NCI-H524 (cell line): ENCODE measurements at regions not wholly inside any gene's neighbourhood (a gene's known extent, or its start where the extent isn't known, plus 50 kb on each side); places are given as distances from the start of the nearest gene placed in this dataset.

Experiments
- DNase-seq, 2 experiments: peaks; one replicate each; lab custom pipeline; 2025; lab: John Stamatoyannopoulos, UW

DNA sequence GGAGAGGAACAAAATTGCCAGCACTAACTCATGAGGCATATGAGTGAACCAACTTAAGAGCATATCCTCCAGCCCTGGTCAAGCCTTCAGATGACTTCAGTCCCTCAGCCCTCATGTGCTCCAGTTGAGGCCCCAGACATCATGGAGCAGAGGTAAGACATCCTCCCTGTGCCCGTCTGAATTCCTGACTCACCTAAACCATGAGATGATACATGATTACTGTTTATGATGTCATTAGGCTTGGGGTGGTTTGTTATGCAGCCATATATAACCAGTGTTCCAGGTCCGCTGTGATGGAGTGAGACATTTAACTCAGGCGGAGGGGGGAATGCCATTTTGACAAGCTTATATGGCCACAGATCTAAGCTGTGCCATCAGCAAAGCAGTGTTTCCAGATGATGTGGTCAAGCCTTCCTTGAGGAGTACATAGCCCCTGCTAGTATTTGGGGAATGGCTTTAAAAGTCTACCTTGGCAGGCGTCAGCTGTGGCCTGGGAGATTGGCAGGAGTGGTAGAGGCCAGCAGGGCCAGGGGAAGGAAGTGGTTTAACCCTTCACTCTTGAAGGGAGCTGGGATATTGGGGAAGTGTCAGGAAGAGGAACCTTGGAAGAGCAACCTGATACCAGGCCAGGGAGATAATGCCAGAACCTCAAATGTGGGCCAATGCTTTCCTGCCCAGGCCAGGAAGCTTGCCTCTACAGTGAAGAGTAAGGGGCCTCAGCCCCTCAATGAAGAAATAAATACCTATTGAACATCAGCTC lies 343.0 kb upstream of the PODXL start:
- no peak for DNase-seq

DNA sequence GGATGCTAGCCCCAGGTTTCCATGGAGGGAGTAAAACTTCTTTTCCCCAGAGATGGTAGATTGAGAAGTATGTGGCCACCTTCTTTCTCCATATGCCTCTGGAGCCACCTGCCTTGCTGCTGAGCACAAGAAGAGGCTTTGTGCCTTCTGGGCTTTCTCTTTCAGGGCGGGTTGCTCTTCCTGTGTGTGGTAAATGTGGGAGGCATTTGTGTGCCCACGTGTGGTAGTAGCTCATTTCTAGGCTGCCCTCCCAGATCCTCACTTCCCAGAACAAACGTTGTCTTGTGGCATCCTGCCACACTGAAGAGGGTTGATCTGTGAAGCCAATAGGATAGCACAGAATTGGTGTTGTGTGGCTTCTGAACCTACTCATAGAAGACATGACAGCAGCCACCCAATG lies 342.0 kb upstream of the PODXL start:
- no peak for DNase-seq

DNA sequence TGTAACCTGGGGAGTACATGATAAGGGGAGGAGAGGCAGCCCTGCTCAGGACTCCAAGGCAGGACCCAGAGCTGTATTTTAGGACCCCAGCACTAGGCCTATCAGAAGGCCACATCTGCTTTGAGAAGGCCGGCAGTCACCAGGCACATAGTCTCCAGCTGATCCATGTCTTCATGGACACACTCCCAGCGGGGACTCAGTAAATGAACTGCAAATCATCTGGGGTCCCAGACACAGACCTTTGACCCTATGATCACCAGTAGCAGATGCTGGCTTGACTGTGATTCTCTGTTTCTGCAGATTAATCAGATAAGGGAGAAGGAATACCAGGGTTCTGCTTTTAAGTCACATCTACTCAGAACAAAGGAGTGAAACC lies 341.4 kb upstream of the PODXL start:
- DNase-seq = no peak

DNA sequence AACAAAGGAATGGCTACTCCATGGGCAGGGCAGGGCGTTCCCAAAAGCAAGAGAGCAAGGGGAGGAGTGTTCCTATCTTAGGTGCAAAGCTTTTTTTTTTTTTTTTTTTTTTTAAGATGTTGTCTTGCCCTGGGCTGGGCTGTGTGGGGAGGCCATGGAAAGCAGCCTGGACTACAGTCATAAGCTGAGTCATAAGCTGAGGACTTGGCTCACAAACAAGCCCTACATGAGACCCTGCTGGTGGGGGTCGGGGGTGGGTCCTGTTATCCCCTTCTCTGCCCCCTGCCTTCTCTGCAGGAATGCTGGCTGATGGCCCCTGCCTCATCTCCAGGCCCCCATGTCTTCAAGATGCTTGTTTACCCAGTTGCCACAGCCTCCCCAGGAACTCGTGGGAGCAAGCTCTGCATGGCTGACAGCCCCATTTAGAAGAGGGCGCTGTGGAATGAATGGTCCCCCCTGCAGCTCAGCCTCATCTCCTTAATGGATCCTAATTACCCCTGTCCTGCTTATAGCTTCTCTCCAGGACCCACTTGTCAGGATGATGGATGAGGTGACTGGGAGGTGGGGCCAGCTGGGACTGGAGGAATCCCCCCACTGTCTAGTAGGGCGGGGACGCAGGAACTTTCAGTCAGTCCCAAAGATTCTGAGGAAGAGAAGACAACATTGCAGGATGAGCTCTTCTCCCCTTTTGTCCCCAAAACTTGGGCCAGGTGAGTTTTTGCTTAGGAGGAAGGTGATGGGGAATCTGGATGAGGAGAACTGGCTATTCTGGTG lies 340.8 kb upstream of the PODXL start:
- no peak for DNase-seq

DNA sequence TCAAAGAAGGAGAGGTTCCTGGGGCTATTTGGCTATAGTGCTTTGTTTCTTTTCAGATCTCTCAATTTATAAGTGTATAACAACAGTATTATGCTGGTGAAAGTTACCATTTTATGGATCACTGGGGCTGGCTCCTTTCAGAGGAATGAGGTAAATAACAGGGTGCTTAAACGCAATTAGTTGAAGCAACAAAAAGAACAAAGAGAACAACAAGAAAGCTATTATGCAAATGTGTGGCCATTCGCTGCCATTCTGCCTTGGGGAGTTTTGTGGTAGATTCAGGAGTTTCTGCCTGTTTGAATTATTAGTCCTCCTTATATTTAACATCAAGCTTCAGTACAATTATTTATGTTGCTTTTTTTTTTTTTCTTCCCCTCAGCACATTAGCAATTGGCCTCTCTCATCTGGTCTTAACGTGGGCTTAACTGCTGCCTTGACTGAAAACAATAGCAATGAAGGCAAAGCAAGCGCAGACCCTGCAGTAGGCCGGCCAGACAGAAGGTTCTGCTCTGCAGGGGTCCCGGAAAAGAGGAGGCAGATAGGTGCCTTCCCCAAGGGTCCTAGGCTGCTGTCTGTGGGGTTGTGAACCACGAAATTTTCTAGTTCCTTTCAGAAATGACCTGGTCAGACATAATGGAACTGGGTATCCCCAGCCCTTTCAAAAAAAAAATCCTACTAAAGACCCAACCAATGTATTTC lies 339.9 kb upstream of the PODXL start:
- no peak for DNase-seq

DNA sequence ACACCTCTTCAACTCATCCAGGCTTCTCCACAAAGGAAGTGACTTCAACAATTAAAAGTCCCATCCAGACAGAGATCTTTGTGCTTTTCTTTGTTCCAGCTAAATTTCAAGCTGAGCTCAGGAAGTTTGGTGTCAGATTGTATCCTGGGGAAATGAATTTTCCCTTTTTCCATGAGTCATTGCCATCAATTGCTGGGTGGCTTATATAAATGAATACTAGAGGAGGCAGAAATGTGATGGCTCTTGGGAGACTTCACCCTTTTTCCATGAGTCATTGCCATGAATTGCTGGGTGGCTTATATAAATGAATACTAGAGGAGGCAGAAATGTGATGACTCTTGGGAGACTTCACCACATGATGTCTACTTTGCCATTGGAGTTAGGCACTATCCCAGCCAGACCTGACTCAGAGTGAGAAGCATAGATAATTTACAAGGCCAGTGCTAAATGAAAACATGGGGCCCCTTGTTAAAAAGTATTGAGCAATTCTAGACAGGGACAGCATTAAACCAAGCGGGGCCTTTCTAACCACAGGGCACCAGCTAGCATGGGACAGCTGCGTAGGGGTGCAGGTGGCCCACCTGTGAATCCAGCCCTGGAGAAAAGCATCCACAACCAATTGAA lies 339.2 kb upstream of the PODXL start:
- no peak for DNase-seq

DNA sequence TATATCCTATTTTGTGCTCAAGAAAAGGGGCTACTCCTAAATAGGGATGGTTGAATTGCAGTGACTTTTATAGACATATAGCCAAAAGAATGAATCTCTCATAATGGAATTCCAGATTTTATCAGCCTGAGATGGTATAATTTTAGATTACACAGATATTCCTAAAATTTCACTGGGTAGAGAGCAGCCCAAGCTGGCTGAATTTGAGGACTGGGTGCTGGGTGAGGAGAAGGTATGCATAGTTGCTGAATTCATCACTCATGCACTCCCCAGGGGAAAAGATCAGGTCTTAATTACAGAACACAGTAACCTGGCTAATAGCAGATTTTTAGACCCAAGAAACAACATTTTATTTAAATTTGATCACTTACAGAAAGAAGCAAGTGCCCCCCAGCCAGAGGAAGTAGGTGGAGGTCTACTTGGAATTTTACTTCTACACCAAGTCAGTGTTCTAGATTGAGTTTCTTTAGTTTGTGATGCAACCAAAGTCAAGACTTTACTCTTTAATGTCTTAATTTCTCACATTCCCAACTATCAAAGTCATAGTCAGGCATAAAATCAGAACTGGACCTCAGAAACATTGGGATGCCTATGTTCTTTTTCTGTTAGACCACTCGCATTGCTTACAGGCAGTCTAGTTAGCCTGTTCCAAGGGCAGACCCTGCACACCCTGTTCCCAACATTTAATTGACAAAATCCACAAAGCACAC lies 337.4 kb upstream of the PODXL start:
- no peak for DNase-seq

DNA sequence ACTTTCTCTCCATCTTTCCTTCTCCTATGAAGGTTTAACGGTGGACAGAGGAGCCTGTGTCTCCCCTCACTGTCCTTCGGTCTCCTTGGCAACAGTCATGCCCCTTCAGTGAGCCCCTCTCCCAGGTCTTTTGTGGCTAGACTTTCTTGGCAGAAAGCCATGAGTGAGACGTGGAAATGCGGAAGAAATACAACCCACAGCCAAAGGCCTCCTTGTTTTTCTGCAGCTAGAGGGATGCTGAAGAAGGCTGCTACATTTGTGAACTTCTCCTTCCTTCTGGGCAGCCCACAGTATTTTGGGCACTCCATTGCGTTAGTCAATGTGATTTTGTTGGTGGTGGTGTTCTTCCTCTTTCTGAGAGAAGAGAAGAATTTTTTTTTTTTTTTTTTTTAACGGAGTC lies 333.7 kb upstream of the PODXL start:
- no peak for DNase-seq

DNA sequence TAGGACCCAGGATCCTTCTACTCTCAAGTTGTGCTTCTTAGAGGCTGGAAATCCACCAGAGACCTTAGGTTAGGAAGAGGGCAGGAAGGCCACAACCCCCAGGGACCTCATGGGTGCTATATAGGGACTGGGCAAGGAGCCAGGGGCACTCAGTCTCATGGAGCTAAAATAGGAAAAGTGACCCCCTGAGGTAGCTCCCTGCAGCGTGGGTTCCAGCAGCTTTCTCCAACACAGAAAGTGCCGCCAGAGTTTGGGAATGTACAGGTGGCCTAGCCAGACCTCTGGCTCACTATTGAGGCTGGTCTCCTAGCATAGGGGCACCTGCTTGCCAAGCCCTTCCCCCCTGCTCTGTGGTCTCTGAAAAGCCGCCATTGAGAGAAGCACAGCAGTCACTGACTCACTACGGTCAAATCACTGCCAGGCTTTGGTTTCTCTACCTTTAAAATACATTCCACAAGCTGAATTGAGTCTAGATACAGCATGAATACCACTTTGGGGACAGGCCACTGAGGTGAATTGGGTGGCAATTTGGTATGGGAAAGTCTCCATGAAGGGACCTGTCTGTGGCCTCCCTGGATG lies 333.2 kb upstream of the PODXL start:
- DNase-seq = no peak

DNA sequence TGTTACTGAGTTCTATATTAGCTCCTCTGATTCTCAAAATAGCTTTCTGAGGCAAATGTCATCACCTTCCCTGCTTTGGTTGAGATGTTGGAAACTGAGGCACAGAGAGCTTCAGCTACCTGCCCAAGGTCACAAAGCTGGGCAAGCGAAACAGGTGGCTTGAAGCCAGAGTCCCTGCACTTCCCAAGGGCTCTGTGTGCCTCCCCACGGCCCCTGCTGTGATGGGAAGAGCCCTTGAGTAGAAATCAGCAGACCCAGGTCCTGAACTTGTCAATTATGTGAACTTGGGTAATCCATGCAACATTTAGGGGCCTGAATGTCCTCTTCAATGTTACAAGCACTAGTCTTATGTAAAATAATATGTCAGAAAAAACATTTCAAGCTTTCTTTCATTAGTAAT lies 327.3 kb upstream of the PODXL start:
- DNase-seq = no peak

DNA sequence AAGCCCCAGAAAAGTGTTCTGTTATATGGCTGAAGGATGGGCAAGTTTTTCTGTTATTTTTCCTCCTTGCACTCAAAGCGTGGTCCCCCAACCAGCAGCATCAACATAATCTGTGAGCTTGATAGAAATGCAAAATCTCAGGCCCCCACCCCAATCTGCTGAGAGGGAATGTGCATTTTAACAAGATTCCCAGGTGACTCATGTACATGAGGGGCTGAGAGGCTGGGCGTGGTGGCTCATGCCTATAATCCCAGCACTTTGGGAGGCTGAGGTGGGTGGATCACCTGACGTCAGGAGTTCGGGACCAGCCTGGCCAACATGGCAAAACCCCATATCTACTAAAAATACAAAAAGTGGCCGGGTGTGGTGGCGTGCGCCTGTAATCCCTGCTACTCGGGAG lies 326.8 kb upstream of the PODXL start:
- no peak for DNase-seq

DNA sequence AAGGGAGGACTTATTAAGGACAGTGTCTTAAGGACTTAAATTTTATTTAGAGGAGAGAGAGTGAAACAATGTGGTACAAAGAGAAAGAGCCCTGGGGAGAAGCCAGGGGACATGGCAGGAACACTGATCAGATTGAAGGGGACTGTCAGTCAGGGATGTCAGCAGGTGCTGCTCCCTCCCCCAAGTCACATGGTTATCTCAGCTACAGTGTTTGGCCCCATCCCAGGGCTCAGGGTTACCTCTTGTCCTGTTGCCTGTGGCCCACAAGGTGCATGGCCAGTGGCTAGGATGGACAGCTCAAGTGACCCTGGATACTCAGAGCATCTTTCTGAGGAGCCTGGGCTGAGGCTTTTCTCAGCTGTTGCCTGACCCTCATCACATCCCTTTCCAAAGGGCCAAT lies 325.9 kb upstream of the PODXL start:
- DNase-seq = no peak

DNA sequence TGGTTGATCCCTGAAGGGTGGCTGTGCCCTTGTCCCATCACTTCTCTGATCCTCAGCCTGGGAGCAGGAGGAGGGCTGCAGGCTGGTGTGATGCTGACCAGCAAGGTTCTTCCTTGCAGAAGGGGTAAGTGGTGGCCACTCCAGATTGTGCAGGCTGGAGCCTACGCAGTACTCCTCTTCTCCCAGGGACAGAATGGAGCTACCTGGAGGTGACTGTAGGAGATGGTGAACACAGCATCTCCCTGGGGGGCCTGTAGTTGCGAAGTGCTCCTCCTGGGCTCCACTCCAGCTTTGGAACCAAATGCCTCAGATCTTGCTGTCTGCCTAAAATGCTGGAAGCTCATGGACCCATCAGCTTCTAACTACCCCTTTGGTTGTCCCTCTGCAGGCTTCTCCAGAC lies 323.6 kb upstream of the PODXL start:
- no peak for DNase-seq

DNA sequence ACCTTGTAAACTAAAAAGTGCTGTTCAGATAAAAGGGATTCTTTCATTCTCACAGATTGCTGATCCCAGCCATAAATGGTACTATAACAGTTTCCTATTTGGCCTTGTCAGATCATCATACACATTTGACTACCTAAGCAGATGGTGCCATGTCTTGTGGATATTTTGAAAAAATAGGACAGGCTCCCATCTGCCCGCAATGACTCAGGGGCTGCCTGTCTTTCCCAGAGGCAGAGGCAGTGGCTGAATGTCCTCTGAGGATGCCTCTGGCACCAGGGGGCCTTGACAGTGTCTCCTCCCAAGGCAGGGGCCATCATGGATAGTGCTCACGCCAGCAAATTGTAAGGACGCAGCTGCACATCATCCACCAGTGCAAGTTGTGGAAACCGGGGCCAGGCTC lies 323.0 kb upstream of the PODXL start:
- DNase-seq = peak in 1 of 2 experiments; percentile 57

DNA sequence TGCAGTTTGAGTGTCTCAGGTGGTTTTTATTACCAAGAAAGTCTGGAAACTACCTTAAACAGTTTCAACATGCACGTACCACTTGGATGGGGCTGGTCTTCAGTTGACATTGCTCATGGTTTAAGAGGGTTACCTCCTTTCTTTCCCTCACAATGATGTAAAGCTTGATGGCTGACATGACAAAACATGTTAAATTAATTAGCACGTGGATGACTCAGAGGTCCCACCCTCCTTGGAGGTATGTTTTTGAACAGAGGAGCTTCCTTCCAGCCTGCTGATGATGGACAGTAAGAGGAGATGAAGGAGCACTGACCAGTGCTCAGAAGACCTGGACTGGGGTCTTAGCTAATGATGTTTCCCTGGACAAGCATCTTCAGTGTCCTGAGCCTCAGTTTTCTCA lies 322.3 kb upstream of the PODXL start:
- DNase-seq = no peak

DNA sequence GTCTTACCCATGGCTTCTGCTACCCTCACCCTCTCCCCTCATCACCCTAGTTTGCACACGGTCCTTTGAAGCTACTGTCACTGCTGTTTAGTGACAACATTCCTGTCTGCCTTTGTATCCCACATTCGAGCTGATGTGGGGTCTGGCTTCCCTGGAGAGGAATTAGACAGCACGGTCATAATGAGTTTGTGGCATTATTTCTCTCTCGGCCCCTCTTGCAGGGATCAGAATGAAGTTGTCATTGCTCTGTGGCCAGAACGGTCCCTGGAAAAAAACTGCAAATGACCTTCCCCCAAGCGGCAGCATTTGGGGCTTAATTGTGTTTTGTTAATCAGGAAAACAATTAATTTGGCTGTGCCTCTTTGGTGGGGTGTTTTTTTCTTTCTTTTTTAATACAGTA lies 317.2 kb upstream of the PODXL start:
- DNase-seq = no peak

DNA sequence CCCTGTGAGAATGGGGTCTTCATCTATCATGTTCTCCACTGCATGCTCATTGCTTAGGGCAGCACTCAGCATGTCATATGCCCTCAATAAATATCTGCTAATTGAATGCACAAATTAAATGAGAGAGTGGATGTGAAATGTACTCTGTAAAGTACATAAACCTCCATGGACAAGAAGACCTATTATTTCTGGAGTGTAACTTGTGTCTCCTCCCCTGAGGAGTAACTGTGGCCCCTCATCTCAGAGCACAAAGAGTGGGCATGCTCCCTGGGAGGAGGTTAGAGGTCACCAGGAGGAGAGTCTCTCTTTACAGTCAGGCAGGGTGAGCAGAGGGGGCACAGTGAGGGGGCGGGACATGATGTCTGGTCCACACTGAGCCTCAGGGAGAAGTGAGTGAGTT lies 313.6 kb upstream of the PODXL start:
- no peak for DNase-seq

DNA sequence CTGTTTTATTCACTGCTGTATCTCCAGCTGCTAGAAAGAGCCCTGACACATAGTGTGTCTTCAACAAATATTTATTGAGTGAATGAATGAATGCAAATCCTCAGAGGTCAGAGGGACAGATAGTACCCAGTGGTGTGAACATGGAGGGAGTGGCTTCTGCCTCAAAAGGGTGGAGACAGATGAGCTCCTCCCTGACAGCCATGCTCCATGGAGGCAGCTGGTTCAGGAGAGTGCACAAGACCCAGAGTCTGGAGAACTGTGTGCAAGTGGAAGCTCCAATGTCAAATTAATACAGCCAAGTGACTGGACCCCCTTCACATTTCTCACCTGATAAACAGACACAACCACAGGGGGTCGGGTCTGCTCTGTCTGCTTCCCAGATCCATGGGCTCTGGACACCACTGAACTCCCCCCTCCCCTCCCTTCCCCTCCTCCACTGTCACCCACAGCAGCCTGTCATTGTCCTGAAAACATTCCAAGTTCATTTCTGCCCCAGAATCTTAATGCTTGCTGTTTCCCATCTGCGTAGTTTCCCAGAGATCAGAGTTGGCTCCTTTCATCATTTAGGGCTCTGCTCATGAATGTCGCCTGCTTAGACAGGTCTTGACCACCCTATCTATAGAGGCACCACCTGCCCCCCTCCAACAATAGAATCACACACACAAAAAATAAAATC lies 312.9 kb upstream of the PODXL start:
- DNase-seq = no peak

DNA sequence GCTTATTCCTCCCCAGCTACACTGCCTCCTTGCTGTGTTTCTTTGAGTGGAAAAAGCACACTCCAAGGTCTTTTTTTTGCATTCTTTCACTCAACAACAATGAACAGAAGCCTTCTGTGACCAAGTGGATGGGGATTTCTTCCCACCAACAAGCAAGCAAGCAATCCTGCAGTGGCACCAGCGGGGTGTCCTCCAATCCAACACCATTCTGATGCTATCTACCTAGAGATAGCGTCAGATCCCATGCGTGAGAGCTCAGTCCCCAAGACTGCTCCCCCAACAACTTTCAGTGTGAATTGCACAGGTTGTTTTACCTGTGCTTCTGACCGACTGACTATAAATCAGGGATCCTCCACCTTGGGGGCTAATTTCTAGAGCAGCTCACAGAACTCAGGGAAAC lies 311.0 kb upstream of the PODXL start:
- DNase-seq = no peak

DNA sequence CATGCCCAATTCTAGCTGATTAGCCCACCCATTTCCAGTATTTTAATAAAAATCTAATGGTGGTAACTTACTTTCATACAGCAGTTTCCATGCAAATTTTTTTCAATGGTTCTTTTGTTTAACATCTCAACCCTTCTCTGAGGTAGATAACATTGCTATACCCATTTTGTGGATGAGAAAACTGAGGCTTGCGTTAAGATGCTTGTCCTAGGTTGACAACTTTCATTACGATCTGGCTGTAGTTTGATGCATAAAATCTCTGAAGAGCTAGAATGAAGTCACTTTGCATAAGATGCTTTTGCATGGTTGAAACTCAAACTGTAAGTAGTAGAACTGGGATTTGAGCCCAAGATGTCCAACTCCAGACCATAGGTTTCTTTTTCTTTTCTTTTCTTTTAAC lies 309.5 kb upstream of the PODXL start:
- DNase-seq = no peak
